GM03348 (cell line): ENCODE measurements at regions not wholly inside any gene's neighbourhood (a gene's known extent, or its start where the extent isn't known, plus 50 kb on each side); places are given as distances from the start of the nearest gene placed in this dataset.

Experiments used
- DNase-seq: peaks from one replicate; pipeline ENCODE4 v3.0.0; 2012; ENCODE audit warnings: low spot score

- no peak for DNase-seq
Measured at GRCh38 chr2:235303499-235304291, 190.1 kb upstream of the AGAP1 start.

- no peak for DNase-seq
Measured at GRCh38 chr2:235305678-235306077, 188.2 kb upstream of the AGAP1 start.

- DNase-seq, result no peak
Measured at GRCh38 chr2:235311044-235311443, 182.8 kb upstream of the AGAP1 start.

- no peak for DNase-seq
Measured at GRCh38 chr2:235312571-235312970, 181.3 kb upstream of the AGAP1 start.

- DNase-seq, result no peak
Measured at GRCh38 chr2:235314371-235314930, 179.4 kb upstream of the AGAP1 start.

- DNase-seq, result no peak
Measured at GRCh38 chr2:235319095-235319494, 174.7 kb upstream of the AGAP1 start.

GRCh38 chr2:235320326-235320725 lies 173.5 kb upstream of the AGAP1 start:
- no peak for DNase-seq

GRCh38 chr2:235324324-235324723 lies 169.5 kb upstream of the AGAP1 start:
- no peak for DNase-seq

- DNase-seq, result no peak
Measured at GRCh38 chr2:235325151-235325550, 168.7 kb upstream of the AGAP1 start.

GRCh38 chr2:235328991-235329390 lies 164.9 kb upstream of the AGAP1 start:
- no peak for DNase-seq

GRCh38 chr2:235330775-235331451 lies 162.9 kb upstream of the AGAP1 start:
- peak; percentile 64 for DNase-seq

GRCh38 chr2:235332240-235332890 lies 161.5 kb upstream of the AGAP1 start:
- no peak for DNase-seq

- DNase-seq, result no peak
Measured at GRCh38 chr2:235333076-235333475, 160.8 kb upstream of the AGAP1 start.

GRCh38 chr2:235334179-235334578 lies 159.7 kb upstream of the AGAP1 start:
- DNase-seq, result no peak

GRCh38 chr2:235343156-235343774 lies 150.6 kb upstream of the AGAP1 start:
- no peak for DNase-seq

GRCh38 chr2:235343869-235344268 lies 150.0 kb upstream of the AGAP1 start:
- no peak for DNase-seq

- DNase-seq, result no peak
Measured at GRCh38 chr2:235345745-235346144, 148.1 kb upstream of the AGAP1 start.

- peak; percentile 78 for DNase-seq
Measured at GRCh38 chr2:235347691-235348090, 146.2 kb upstream of the AGAP1 start.

GRCh38 chr2:235348329-235348728 lies 145.5 kb upstream of the AGAP1 start:
- DNase-seq, result no peak

GRCh38 chr2:235350234-235350633 lies 143.6 kb upstream of the AGAP1 start:
- DNase-seq, result no peak

GRCh38 chr2:235352541-235352940 lies 141.3 kb upstream of the AGAP1 start:
- no peak for DNase-seq

- no peak for DNase-seq
Measured at GRCh38 chr2:235357881-235358280, 136.0 kb upstream of the AGAP1 start.
